NCI-H510A (cell line): ENCODE measurements at regions not wholly inside any gene's neighbourhood (a gene's known extent, or its start where the extent isn't known, plus 50 kb on each side); places are given as distances from the start of the nearest gene placed in this dataset.

Experiments
- DNase-seq: peaks from one replicate; lab custom pipeline; 2025; lab: John Stamatoyannopoulos, UW

DNA sequence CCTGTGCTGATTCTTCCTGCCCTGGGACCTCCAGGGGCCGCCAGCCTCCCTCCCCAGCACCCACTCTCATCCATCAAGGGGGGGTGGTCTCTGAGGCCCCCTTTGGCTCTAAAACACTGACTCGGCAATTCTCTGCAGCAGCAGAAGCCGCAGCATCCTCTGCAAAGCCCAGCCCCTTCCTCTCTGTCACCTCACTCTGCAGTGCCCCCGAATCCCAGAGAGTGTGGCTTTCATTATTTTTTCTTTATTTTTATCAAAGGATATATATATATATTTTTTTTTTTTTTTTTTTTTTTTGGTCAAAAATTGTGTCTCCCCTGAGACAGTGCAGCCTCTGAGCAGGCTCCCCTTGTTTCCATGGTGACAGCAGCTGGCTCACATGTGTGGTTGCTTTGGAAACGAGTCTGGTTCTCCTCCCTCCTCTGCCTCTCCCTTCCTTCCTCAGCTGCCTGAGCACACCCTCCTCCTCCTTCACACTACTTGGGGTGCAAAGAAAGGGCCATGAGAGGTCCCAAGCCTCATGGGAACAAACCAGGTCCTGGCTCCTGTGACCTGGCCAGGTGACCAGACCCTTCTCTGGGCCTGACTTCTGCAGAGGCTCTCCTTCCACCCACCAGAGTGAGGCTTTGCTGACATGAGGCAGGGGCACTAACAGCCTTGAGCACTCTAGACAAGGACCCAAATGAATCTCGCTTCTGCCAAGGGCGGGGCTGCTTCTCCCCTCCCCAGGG is 100.5 kb downstream of the LRRC74A start:
- no peak for DNase-seq

- DNase-seq, result no peak
Measured at GRCh38 chr14:76925097-76925441, 98.9 kb downstream of the LRRC74A start.

DNA sequence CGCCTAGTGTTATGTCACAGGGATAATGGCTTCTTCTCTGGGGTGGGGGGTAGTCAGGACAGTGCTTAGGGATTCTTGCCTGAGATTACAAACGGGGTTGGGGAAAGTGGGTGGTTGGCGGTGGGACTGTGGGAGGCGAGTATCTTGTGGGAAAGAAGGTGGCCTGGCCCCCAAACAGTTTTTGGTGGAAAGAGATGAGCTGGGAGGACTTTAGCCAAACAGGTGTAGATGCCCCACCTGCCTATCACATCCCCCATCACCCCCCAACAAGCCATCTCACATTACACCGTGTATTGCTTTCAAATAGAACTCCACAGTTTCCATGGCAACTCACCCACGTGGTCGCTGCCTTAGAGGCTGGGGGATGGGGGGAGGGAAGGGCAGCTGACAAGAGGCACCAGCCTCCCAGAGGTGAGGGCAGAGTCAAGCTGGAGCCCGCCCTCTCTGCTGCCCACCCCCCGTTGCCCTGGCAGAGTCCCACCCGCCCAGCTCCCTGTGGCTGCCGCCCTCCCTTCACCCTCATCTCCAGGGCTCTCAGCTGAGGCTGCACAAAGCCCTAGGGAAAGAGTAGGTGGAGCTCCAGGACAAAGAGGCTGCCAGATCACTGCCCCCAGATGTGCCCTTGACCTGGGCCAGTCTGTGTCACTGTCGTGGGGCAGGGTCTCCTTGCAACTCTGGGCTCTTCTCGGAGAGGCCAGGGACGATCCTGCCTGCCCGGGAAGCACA is 98.3 kb downstream of the LRRC74A start:
- peak; percentile 72 for DNase-seq

DNA sequence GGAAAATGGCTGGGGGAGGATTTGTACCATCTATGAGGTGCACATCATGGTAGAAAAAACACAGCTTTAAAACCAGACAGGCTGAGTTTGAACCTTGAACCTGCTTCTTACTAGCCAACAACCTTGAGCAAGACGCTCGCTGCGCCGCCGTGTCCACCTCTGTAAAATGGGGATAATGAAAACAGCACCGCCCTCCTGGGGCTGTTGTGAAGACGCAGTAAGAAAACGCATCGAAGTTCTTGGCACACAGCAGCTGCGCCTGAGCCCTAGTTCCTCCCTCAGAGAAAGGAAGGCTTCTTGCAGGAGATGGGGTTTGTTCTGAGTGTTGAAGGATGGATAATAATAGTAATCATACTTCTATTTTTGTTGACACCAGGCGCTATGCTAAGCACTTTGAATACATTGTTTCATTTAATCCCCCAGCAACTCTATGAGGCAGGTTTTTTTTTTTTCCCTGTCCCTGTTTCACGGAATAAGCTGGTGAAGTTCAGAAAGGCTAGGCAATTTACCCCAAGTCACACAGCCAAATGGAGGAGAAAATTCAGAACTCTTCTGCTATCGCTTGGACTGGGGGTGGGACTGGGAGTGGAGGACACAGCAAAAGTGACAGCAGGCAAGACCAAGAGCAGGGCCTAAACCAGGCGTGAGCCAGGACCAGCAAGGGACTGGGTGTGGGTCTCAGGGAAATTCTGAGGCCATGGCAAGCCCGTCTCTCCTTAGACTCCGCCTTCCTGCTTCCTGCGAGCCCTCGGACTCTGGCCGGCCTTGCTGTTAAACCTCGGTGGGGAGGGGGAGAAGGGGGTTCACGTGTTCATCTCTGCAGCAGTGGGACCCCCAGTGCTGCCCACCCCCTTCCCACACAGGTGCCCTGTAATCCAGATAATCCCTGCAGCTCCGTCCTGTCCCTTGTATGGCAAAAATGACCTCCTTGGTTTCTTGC is 97.5 kb downstream of the LRRC74A start:
- DNase-seq, result no peak

DNA sequence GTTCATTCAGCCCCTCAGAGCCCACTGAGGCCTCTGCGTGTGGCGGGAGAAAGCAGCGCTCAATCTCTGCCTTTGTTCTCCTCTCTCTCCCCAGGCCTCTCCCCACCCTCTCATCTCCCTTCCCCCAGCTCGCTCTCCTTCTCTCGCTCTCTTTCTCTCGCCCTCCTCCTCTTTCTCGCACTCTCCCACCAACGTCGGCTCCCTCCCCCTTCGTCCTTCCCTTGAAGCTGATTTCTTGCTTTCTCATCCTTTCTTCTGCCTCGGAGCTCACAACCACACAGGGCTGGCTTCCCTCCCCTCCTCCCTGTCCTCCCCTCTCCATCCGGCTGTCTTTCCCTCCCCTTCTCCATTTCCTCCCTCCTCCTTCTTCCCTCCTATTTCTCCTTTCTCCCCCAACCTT is 96.4 kb downstream of the LRRC74A start:
- no peak for DNase-seq

- DNase-seq, result no peak
Measured at GRCh38 chr14:76922092-76922491, 95.9 kb downstream of the LRRC74A start.

- DNase-seq, result no peak
Measured at GRCh38 chr14:76921088-76921399, 94.8 kb downstream of the LRRC74A start.

DNA sequence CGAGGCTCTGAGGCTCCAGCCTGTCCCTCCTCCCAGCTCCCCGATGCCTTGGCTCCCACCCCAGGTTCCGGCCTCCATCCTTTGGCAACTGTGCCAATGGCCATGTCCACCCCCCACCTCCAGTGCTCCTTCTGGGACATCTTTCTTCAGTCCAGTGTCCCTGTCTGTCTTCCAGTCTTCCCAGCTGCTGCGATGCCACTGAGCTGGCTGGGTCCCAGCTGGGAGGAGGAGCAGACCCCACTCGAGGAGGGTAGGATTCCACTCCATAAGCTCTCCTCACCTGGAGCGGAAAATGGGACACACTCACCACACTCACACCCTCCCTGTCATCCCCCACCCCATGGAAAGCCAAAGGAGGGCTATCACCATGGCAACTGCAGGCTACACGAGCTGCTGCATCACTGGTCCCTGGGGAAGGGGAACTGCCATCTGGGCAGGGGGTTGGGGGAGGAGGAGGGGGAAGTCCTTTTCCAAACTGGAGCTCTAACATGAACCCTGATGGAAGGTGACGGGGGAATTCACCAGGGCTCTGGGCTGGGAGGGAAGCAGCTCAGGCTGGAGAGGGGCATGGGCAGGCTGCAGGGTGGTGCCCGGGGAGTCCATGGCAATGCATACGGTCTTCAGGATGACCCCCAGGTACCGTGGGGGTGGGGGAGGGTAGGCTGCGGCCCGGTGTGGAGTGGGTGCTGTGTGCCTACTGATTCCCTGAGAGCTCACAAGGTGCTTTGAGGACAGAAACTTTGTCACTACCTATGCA is 94.3 kb downstream of the LRRC74A start:
- no peak for DNase-seq

DNA sequence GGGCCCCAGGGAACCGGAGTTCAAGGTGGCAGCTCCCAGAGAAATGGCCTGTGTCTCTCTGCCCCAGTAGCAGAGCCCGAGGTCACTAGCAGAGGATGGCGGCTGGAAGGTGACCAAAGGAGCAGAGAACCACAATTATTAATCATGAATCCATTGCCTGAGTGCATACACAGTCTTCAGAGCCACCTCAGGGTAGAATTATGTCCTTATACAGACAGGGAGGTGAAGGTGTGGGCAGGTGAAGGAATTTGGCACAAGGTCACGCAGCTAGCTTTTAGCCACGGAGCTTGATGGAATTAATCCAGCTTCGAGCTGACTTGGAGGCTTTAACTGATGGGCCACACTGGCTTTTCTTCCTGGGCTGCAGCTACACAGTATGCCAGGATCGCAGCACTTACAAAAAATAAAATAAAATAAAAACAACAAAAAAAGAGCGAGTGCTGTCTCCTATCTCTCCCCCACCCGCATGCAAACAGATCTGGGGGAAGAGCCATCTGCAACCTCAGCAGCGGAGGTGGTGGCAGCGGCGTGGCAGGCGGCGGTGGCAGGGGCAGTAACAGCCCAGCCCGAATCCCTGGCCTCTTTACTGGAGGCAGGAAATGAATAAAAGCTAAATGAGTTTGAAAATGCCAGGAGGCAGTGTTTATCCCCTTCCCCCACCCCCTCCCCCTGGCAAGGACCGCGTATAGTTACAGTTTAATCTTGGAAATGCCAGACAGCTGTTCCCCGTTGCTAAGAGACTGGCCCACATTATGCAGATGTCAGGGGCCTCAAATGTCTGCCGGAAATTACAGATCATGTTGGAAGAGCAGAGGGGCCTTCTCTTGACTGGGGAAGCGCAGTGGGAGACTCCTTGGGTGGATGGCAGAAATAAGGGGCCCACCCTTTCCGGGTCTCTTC is 93.5 kb downstream of the LRRC74A start:
- DNase-seq, result peak; percentile 60
